ENCODE measurements at regions not wholly inside any gene's neighbourhood (a gene's known extent, or its start where the extent isn't known, plus 50 kb on each side); places are given as distances from the start of the nearest gene placed in this dataset.

DNA sequence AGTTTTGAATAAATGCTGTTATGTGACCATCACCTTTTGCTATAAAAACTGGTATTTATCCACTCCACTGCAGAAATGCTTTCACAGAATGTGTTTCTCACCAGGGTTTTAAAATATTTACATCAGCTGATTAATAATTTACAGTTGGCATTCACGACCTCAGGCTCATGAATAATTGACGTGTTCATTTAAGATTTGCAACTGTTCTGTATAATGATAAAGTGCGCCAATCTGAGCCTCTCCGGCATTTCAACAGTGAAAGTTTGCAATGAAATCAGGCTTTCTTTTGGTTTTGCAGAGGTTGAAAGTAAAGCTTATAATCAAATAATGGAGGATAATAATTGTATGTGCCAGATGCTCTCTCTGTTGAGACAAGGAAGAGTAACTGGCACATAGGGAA, 434.9 kb downstream of the ICE1 start:
- TF ChIP-seq EP300 (IDR thresholded peaks at IDR 0.05; ENCODE audit: borderline replicate concordance in 1 of 2, low read depth in 2 of 2, low read length in 2 of 2) (no peak), RFX5 (IDR thresholded peaks at IDR 0.05; ENCODE audit: borderline replicate concordance, low read depth, low read length) (no peak), POLR2A (IDR thresholded peaks at IDR 0.05; ENCODE audit: control extremely low read depth in 1 of 2, low read depth in 2 of 2, low read length in 2 of 2) (no peak)
- TF ChIP-seq, protein P1, sequence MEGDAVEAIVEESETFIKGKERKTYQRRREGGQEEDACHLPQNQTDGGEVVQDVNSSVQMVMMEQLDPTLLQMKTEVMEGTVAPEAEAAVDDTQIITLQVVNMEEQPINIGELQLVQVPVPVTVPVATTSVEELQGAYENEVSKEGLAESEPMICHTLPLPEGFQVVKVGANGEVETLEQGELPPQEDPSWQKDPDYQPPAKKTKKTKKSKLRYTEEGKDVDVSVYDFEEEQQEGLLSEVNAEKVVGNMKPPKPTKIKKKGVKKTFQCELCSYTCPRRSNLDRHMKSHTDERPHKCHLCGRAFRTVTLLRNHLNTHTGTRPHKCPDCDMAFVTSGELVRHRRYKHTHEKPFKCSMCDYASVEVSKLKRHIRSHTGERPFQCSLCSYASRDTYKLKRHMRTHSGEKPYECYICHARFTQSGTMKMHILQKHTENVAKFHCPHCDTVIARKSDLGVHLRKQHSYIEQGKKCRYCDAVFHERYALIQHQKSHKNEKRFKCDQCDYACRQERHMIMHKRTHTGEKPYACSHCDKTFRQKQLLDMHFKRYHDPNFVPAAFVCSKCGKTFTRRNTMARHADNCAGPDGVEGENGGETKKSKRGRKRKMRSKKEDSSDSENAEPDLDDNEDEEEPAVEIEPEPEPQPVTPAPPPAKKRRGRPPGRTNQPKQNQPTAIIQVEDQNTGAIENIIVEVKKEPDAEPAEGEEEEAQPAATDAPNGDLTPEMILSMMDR (IDR thresholded peaks at IDR 0.05; ENCODE audit: control extremely low read depth in 1 of 3, insufficient read depth in 1 of 3, low read depth in 1 of 3, low read length in 3 of 3): no peak

All from H1 (cell line).